ENCODE measurements at regions not wholly inside any gene's neighbourhood (a gene's known extent, or its start where the extent isn't known, plus 50 kb on each side); places are given as distances from the start of the nearest gene placed in this dataset.

- TF ChIP-seq SMC3 (conservative IDR thresholded peaks at IDR 0.05; ENCODE audit: poor library complexity) (no peak), POLR2AphosphoS5 (IDR thresholded peaks at IDR 0.05) (no peak), MXI1 (conservative IDR thresholded peaks at IDR 0.05; ENCODE audit: poor library complexity, severe bottlenecking) (no peak), EZH2 (IDR thresholded peaks at IDR 0.05; ENCODE audit: borderline replicate concordance, insufficient read depth, low read length, poor library complexity, severe bottlenecking) (no peak), TAF1 (IDR thresholded peaks at IDR 0.05; ENCODE audit: low read depth) (no peak), CTCF (IDR thresholded peaks at IDR 0.05; ENCODE audit: poor library complexity, severe bottlenecking) (no peak), EP300 (conservative IDR thresholded peaks at IDR 0.05; ENCODE audit: poor library complexity, severe bottlenecking) (no peak), RAD21 (conservative IDR thresholded peaks at IDR 0.05) (no peak)
- TF ChIP-seq, protein P1, sequence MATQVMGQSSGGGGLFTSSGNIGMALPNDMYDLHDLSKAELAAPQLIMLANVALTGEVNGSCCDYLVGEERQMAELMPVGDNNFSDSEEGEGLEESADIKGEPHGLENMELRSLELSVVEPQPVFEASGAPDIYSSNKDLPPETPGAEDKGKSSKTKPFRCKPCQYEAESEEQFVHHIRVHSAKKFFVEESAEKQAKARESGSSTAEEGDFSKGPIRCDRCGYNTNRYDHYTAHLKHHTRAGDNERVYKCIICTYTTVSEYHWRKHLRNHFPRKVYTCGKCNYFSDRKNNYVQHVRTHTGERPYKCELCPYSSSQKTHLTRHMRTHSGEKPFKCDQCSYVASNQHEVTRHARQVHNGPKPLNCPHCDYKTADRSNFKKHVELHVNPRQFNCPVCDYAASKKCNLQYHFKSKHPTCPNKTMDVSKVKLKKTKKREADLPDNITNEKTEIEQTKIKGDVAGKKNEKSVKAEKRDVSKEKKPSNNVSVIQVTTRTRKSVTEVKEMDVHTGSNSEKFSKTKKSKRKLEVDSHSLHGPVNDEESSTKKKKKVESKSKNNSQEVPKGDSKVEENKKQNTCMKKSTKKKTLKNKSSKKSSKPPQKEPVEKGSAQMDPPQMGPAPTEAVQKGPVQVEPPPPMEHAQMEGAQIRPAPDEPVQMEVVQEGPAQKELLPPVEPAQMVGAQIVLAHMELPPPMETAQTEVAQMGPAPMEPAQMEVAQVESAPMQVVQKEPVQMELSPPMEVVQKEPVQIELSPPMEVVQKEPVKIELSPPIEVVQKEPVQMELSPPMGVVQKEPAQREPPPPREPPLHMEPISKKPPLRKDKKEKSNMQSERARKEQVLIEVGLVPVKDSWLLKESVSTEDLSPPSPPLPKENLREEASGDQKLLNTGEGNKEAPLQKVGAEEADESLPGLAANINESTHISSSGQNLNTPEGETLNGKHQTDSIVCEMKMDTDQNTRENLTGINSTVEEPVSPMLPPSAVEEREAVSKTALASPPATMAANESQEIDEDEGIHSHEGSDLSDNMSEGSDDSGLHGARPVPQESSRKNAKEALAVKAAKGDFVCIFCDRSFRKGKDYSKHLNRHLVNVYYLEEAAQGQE (IDR thresholded peaks at IDR 0.05; ENCODE audit: borderline replicate concordance): no peak
- Histone ChIP-seq H3K27me3 (ENCODE audit: insufficient read depth, low read depth, low read length) (no peaks in the 10 kb centered on the region), H3F3A (ENCODE audit: insufficient read depth, low read length, poor library complexity, severe bottlenecking) (no peaks in the 10 kb centered on the region), H3K36me3 (ENCODE audit: insufficient read depth, low read length) (no peaks in the 10 kb centered on the region), H3K9ac (ENCODE audit: low read length) (no peak overlapping the region), H3K9me3 (ENCODE audit: low read length) (no peaks in the 10 kb centered on the region), H3K79me2 (replicated peaks; ENCODE audit: insufficient read depth, low read length) (no peaks in the 10 kb centered on the region), H3K27ac (ENCODE audit: low read length) (no peak overlapping the region), H4K20me1 (ENCODE audit: insufficient read depth) (no peaks in the 10 kb centered on the region), H3K4me2 (ENCODE audit: low read length) (no peak overlapping the region), H3K9me2 (ENCODE audit: insufficient read depth, low read length) (no peaks in the 10 kb centered on the region), H2AFZ (ENCODE audit: low read depth, low read length) (no peak overlapping the region), H3K4me3 (ENCODE audit: low read length) (no peak overlapping the region)
Measured at GRCh38 chr3:107884719-107885460, 205.9 kb downstream of the CD47 start.

- H3K4me3 ChIP-seq (ENCODE audit: low read length): no peak overlapping the region
- TF ChIP-seq EZH2 (IDR thresholded peaks at IDR 0.05; ENCODE audit: borderline replicate concordance, insufficient read depth, low read length, poor library complexity, severe bottlenecking): no peak
- TF ChIP-seq TAF1 (IDR thresholded peaks at IDR 0.05; ENCODE audit: low read depth): no peak
- TF ChIP-seq, protein P1 (IDR thresholded peaks at IDR 0.05; ENCODE audit: borderline replicate concordance): no peak
- TF ChIP-seq MXI1 (conservative IDR thresholded peaks at IDR 0.05; ENCODE audit: poor library complexity, severe bottlenecking): no peak
- no peak for TF ChIP-seq EP300 (conservative IDR thresholded peaks at IDR 0.05; ENCODE audit: poor library complexity, severe bottlenecking)
- no peak for TF ChIP-seq SMC3 (conservative IDR thresholded peaks at IDR 0.05; ENCODE audit: poor library complexity)
- TF ChIP-seq RAD21 (conservative IDR thresholded peaks at IDR 0.05): no peak
- TF ChIP-seq POLR2AphosphoS5 (IDR thresholded peaks at IDR 0.05): no peak
- no peak for TF ChIP-seq CTCF (IDR thresholded peaks at IDR 0.05; ENCODE audit: poor library complexity, severe bottlenecking)
- no peak overlapping the region for H3K27ac ChIP-seq (ENCODE audit: low read length)
- no peaks in the 10 kb centered on the region for H3F3A ChIP-seq (ENCODE audit: insufficient read depth, low read length, poor library complexity, severe bottlenecking)
- no peak overlapping the region for H2AFZ ChIP-seq (ENCODE audit: low read depth, low read length)
- H3K9me3 ChIP-seq (ENCODE audit: low read length): no peaks in the 10 kb centered on the region
- H3K36me3 ChIP-seq (ENCODE audit: insufficient read depth, low read length): no peaks in the 10 kb centered on the region
- H3K4me2 ChIP-seq (ENCODE audit: low read length): no peak overlapping the region
- no peaks in the 10 kb centered on the region for H4K20me1 ChIP-seq (ENCODE audit: insufficient read depth)
- no peaks in the 10 kb centered on the region for H3K79me2 ChIP-seq (replicated peaks; ENCODE audit: insufficient read depth, low read length)
- no peaks in the 10 kb centered on the region for H3K27me3 ChIP-seq (ENCODE audit: insufficient read depth, low read depth, low read length)
- H3K9ac ChIP-seq (ENCODE audit: low read length): no peak overlapping the region
- H3K9me2 ChIP-seq (ENCODE audit: insufficient read depth, low read length): no peaks in the 10 kb centered on the region
Measured at GRCh38 chr3:107884028-107884427, 206.8 kb downstream of the CD47 start.
